ENCODE measurements at regions not wholly inside any gene's neighbourhood (a gene's known extent, or its start where the extent isn't known, plus 50 kb on each side); places are given as distances from the start of the nearest gene placed in this dataset.

GRCh38 chr19:30274987-30275386, 97.2 kb upstream of the ZNF536 start:
- DNase-seq (ENCODE audit: low read depth), result no peak
- TF ChIP-seq, protein P1, sequence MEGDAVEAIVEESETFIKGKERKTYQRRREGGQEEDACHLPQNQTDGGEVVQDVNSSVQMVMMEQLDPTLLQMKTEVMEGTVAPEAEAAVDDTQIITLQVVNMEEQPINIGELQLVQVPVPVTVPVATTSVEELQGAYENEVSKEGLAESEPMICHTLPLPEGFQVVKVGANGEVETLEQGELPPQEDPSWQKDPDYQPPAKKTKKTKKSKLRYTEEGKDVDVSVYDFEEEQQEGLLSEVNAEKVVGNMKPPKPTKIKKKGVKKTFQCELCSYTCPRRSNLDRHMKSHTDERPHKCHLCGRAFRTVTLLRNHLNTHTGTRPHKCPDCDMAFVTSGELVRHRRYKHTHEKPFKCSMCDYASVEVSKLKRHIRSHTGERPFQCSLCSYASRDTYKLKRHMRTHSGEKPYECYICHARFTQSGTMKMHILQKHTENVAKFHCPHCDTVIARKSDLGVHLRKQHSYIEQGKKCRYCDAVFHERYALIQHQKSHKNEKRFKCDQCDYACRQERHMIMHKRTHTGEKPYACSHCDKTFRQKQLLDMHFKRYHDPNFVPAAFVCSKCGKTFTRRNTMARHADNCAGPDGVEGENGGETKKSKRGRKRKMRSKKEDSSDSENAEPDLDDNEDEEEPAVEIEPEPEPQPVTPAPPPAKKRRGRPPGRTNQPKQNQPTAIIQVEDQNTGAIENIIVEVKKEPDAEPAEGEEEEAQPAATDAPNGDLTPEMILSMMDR (IDR thresholded peaks at IDR 0.05; ENCODE audit: control insufficient read depth, insufficient read depth, low read depth, low read length, missing control alignments), result no peak
- no peak overlapping the region for H3K4me3 ChIP-seq (ENCODE audit: control insufficient read depth, low read depth, low read length)

DNA sequence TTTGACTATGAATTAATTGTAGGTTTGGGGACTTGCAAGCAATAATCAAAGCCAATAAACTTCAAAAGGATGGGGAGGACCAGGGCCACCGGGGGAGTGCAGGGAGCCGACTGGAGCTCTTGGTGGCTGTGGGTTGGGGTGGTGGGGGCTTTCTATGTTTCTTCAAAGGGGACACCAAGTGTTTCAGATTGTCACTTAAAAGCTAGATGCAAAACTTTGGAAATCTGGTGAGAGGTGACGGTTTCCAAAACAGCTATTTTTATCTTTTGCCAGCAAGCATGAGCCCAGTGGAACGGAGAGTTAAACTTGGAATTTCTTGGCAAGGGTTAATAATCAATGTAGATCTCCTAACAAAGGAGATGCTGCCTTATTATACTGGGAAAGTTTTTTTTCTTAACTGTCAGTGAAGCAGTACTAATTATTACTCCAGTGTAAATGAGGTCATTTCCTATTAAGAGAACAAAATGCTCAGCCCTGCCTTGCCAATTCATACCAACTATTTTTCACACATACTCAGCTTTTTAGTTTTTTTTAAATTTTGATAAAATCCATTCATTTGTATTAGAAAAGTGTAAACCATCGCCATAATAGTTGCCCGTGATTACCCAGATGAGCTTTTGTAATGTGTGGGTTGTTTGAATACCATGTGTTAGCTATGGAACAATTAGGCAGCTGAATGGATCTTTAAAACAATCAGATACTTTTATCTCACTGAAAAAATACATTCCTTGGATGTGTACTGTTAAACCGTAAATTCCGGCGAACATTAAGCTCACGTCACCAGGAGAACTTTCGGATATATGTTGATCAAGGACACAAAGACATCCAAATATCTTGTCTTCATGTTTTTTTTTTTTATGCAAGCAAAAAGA, 95.9 kb upstream of the ZNF536 start:
- DNase-seq (ENCODE audit: low read depth), result no peak
- H3K4me3 ChIP-seq (ENCODE audit: control insufficient read depth, low read depth, low read length), result no peak overlapping the region
- TF ChIP-seq, protein P1 (IDR thresholded peaks at IDR 0.05; ENCODE audit: control insufficient read depth, insufficient read depth, low read depth, low read length, missing control alignments), result no peak

DNA sequence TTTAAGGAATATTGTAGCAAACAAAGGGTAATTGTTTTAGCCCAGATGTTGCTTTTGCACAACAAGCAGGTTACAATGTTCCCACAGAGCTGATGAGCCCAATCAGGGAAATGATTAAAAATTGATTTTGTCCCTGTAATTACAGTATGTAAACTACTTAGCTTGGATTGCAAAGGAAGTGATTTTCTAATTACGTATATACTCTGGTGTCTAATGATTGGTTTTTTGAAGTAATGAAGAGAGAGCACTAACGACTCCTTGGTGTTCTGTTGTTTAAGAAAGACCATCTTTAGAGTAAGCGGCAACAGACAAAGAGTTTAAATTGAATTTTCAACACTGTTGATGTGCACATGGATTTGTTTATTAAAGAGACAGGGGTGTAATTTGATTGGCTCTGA, 95.3 kb upstream of the ZNF536 start:
- H3K4me3 ChIP-seq (ENCODE audit: control insufficient read depth, low read depth, low read length), result no peak overlapping the region
- TF ChIP-seq, protein P1 (IDR thresholded peaks at IDR 0.05; ENCODE audit: control insufficient read depth, insufficient read depth, low read depth, low read length, missing control alignments), result no peak
- no peak for DNase-seq (ENCODE audit: low read depth)

GRCh38 chr19:30277941-30278881, 94.0 kb upstream of the ZNF536 start:
- no peak for DNase-seq (ENCODE audit: low read depth)
- TF ChIP-seq, protein P1 (IDR thresholded peaks at IDR 0.05; ENCODE audit: control insufficient read depth, insufficient read depth, low read depth, low read length, missing control alignments), result no peak
- no peak overlapping the region for H3K4me3 ChIP-seq (ENCODE audit: control insufficient read depth, low read depth, low read length)

DNA sequence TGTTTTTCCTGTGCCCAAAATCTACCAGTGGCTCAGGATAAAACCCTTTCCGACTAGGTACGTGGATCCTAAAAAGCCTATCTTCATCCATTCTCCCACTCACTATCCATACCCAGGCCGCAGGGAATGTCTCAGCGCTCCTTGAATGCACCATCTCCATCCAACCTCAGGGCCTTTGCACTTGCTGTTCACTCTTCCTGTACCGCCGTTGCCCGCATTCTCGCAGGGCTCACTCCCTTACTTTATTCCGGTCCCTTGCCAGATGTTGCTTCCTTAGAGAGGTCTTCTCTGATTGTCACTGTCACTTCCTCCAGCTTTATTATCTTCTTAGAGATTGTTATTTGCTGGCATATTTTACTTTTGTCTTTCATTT, 93.3 kb upstream of the ZNF536 start:
- TF ChIP-seq, protein P1 (IDR thresholded peaks at IDR 0.05; ENCODE audit: control insufficient read depth, insufficient read depth, low read depth, low read length, missing control alignments), result no peak
- H3K4me3 ChIP-seq (ENCODE audit: control insufficient read depth, low read depth, low read length), result no peak overlapping the region
- no peak for DNase-seq (ENCODE audit: low read depth)

GRCh38 chr19:30280018-30280417, 92.2 kb upstream of the ZNF536 start:
- DNase-seq (ENCODE audit: low read depth), result no peak
- H3K4me3 ChIP-seq (ENCODE audit: control insufficient read depth, low read depth, low read length), result no peak overlapping the region
- TF ChIP-seq, protein P1 (IDR thresholded peaks at IDR 0.05; ENCODE audit: control insufficient read depth, insufficient read depth, low read depth, low read length, missing control alignments), result no peak
